ENCODE measurements at regions not wholly inside any gene's neighbourhood (a gene's known extent, or its start where the extent isn't known, plus 50 kb on each side); places are given as distances from the start of the nearest gene placed in this dataset.

DNA sequence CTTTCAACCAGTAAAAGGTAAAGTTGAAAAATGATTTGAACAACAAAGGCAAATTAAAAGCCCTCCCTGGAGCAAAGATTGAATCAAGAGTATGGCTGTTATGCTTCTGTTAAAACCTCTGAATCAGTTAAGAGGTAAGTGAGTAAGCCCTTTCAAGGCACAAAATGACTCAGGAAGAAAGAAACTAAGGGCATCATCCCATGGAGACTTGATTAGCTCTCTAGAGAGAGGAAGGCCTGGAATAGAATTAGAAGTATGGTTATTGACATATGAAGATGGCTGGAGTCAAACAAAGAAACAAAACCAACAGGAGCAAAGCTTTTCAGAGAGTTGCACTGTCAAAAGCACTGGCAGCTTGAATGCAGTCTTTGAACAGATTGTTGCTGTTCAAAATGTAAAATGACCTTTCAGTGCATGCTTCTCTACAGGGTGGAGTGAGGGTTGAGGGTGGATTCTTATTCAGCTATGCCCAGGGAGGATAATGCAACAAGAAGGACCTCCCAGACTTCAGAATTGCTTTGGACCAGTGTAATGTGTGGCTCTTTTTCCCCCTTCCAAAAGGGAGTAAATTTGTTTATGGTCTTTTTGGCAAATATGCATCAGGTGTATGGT lies 365.5 kb downstream of the GBA3 start:
- DNase-seq = no peak
- ChIA-PET POLR2A (no interaction called here), CTCF (no interaction called here)
- H3K27ac Mint-ChIP-seq = no peak overlapping the region
- H3K4me3 Mint-ChIP-seq = no peak overlapping the region
- H3K9me3 Mint-ChIP-seq = no peaks in the 10 kb centered on the region
- no peaks in the 10 kb centered on the region for H3K36me3 Mint-ChIP-seq (ENCODE audit: low read depth)
- no peaks in the 10 kb centered on the region for H3K4me1 Mint-ChIP-seq
- H3K27me3 Mint-ChIP-seq = no peaks in the 10 kb centered on the region

DNA sequence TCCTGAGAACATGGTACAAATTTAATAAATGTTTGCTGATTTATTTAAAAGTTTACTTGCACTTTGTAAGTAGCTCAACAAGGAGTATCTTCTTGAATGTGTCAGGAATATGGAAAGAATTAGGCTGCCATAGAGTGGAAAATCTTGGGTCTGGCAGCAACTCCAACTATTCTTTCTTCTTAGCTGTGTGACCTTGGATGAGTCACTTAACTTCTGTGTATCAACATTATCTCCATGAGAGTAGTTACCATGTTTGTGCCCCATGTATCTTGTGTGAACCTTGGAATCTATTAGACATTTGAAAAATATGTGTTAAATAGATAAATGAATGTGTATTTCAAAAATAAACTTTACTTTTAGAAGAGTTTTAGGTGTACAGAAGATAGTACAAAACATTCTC lies 348.8 kb downstream of the GBA3 start:
- H3K27ac Mint-ChIP-seq = no peak overlapping the region
- POLR2A ChIA-PET = no interaction called here
- H3K4me3 Mint-ChIP-seq = no peak overlapping the region
- CTCF ChIA-PET = no interaction called here
- no peak for DNase-seq
- H3K27me3 Mint-ChIP-seq = no peaks in the 10 kb centered on the region
- no peaks in the 10 kb centered on the region for H3K9me3 Mint-ChIP-seq
- H3K36me3 Mint-ChIP-seq (ENCODE audit: low read depth) = no peaks in the 10 kb centered on the region
- no peaks in the 10 kb centered on the region for H3K4me1 Mint-ChIP-seq

DNA sequence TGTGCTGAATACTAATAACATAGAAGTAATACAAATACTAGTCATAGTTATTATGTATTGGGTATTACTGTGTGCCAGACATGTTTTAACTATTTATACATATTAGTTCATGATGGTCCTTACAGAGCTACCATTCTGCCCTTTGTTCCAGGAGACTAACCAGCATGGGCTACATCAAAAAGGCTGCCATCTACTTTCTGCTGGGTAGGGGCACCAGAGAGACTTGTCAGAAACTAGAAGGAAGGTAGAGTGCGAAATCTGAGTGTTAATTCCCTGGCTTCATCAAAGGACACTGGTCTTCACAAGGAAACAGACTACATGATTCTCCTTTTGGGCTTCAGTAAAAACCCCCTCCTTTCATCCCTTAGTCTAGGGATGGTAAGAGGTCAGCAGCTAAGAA lies 347.8 kb downstream of the GBA3 start:
- CTCF ChIA-PET = no interaction called here
- H3K27ac Mint-ChIP-seq = no peak overlapping the region
- H3K27me3 Mint-ChIP-seq = no peaks in the 10 kb centered on the region
- H3K4me3 Mint-ChIP-seq = no peak overlapping the region
- POLR2A ChIA-PET = no interaction called here
- no peak for DNase-seq
- no peaks in the 10 kb centered on the region for H3K4me1 Mint-ChIP-seq
- no peaks in the 10 kb centered on the region for H3K9me3 Mint-ChIP-seq
- no peaks in the 10 kb centered on the region for H3K36me3 Mint-ChIP-seq (ENCODE audit: low read depth)

DNA sequence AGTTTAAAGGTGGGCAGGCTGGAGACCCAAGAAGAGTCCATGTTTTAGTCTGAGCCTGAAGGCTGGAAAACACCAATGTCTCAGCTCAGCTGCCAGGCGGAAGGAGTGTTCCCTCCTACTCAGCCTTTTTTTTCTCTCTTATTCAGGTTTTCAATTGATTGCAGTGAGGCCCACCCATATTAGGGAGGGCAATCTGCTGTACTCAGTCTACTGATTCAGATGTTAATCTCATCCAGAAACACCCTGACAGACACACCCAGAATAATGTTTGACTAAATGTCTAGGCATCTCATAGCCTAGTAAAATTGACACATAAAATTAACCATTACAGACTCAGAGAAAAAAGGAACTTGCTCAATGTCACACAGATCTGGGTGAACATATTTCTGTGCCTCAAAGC lies 347.1 kb downstream of the GBA3 start:
- H3K4me1 Mint-ChIP-seq = no peaks in the 10 kb centered on the region
- H3K27ac Mint-ChIP-seq = no peak overlapping the region
- ChIA-PET POLR2A (no interaction called here), CTCF (no interaction called here)
- no peak overlapping the region for H3K4me3 Mint-ChIP-seq
- H3K36me3 Mint-ChIP-seq (ENCODE audit: low read depth) = no peaks in the 10 kb centered on the region
- H3K9me3 Mint-ChIP-seq = no peaks in the 10 kb centered on the region
- no peak for DNase-seq
- H3K27me3 Mint-ChIP-seq = no peaks in the 10 kb centered on the region

GRCh38 chr4:23038626-23039491 lies 346.1 kb downstream of the GBA3 start:
- ChIA-PET POLR2A (no interaction called here), CTCF (no interaction called here)
- DNase-seq = no peak
- no peaks in the 10 kb centered on the region for H3K4me1 Mint-ChIP-seq
- H3K4me3 Mint-ChIP-seq = no peak overlapping the region
- no peaks in the 10 kb centered on the region for H3K36me3 Mint-ChIP-seq (ENCODE audit: low read depth)
- H3K27ac Mint-ChIP-seq = no peak overlapping the region
- no peaks in the 10 kb centered on the region for H3K9me3 Mint-ChIP-seq
- H3K27me3 Mint-ChIP-seq = no peaks in the 10 kb centered on the region

- no peak for DNase-seq
- ChIA-PET CTCF (no interaction called here), POLR2A (no interaction called here)
- H3K4me3 Mint-ChIP-seq = no peak overlapping the region
- no peaks in the 10 kb centered on the region for H3K36me3 Mint-ChIP-seq (ENCODE audit: low read depth)
- H3K9me3 Mint-ChIP-seq = no peaks in the 10 kb centered on the region
- no peaks in the 10 kb centered on the region for H3K4me1 Mint-ChIP-seq
- H3K27ac Mint-ChIP-seq = no peak overlapping the region
- no peaks in the 10 kb centered on the region for H3K27me3 Mint-ChIP-seq
Observed at GRCh38 chr4:23036921-23037495, 344.3 kb downstream of the GBA3 start.

GRCh38 chr4:23036503-23036902 lies 343.8 kb downstream of the GBA3 start:
- Mint-ChIP-seq H3K4me3 (no peak overlapping the region), H3K4me1 (no peaks in the 10 kb centered on the region), H3K9me3 (no peaks in the 10 kb centered on the region), H3K36me3 (ENCODE audit: low read depth) (no peaks in the 10 kb centered on the region), H3K27me3 (no peaks in the 10 kb centered on the region), H3K27ac (no peak overlapping the region)
- no peak for DNase-seq
- ChIA-PET POLR2A (no interaction called here), CTCF (no interaction called here)

DNA sequence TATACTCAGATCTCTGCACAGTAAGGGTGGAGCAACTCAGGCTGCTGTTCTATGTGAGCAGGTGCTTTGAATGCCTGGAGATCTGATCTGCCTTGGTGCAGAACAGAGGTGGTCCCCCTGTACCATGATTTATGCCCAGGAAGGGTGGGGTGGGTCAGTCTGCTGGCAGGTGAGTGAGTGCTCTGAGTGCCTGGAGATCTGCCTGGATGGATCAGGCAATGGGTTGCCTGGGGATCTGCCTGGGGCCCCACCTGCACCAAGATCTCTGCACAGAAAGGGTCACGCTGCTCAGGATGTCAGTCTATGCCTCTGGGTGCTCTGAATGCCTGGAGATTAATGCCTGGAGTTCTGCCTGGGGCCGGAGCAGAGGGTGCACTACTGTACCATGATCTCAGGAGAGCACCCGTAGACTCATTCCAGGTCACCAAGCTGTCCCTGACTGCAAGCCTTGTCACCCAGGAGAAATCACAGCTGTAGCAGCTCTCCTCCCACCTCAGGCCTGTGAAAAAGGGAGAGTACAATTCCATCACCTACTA lies 342.9 kb downstream of the GBA3 start:
- no peak overlapping the region for H3K27ac Mint-ChIP-seq
- ChIA-PET POLR2A (no interaction called here), CTCF (no interaction called here)
- H3K27me3 Mint-ChIP-seq = no peaks in the 10 kb centered on the region
- no peaks in the 10 kb centered on the region for H3K4me1 Mint-ChIP-seq
- no peak overlapping the region for H3K4me3 Mint-ChIP-seq
- no peaks in the 10 kb centered on the region for H3K36me3 Mint-ChIP-seq (ENCODE audit: low read depth)
- no peak for DNase-seq
- H3K9me3 Mint-ChIP-seq = no peaks in the 10 kb centered on the region

DNA sequence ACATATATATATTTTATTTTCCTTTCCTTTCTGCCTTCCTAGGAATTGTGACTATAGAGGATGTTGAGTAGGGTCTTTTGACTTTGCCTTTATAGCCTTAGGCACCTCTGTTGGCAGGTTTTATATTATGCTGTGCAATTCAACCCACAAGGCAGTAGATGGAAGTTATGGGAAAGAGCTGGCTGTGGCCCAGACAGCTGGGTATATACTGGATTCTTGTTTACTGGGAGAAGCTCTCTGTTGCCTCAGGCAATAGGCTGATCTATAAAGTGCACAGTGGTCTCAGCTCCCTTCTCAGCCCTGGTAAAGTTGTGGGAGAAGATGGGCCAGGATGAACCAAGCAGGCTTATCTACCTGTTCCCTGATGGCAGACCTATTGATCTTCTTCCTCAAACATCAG lies 342.0 kb downstream of the GBA3 start:
- Mint-ChIP-seq H3K27ac (no peak overlapping the region), H3K4me1 (no peaks in the 10 kb centered on the region), H3K27me3 (no peaks in the 10 kb centered on the region), H3K36me3 (ENCODE audit: low read depth) (no peaks in the 10 kb centered on the region), H3K9me3 (no peaks in the 10 kb centered on the region), H3K4me3 (no peak overlapping the region)
- no peak for DNase-seq
- ChIA-PET POLR2A (no interaction called here), CTCF (no interaction called here)

GRCh38 chr4:23033796-23034195 lies 341.1 kb downstream of the GBA3 start:
- Mint-ChIP-seq H3K4me3 (no peak overlapping the region), H3K9me3 (no peaks in the 10 kb centered on the region), H3K36me3 (ENCODE audit: low read depth) (no peaks in the 10 kb centered on the region), H3K4me1 (no peaks in the 10 kb centered on the region), H3K27me3 (no peaks in the 10 kb centered on the region), H3K27ac (no peak overlapping the region)
- POLR2A ChIA-PET = no interaction called here
- no peak for DNase-seq
- CTCF ChIA-PET = no interaction called here

DNA sequence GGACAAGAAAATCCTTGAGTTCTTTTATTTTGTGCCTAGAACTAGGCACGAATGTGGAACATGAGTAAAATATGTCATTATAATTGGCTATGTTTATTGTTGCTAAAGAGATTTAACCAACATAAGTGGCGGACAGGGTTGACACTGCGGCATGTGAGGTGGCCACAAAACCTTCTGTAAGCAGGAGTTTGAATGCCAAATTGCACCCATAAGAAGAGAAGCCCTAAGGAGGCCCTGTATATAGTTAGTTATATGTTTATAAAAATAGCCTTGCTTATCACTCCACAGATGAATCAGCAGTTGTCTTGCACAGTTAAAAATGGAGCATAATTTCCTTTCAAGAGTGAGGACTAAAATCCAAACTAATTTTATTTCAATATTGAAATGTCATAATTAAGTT lies 336.1 kb downstream of the GBA3 start:
- no peaks in the 10 kb centered on the region for H3K9me3 Mint-ChIP-seq
- no peaks in the 10 kb centered on the region for H3K36me3 Mint-ChIP-seq (ENCODE audit: low read depth)
- DNase-seq = no peak
- ChIA-PET CTCF (no interaction called here), POLR2A (no interaction called here)
- no peaks in the 10 kb centered on the region for H3K27me3 Mint-ChIP-seq
- H3K4me3 Mint-ChIP-seq = no peak overlapping the region
- no peaks in the 10 kb centered on the region for H3K4me1 Mint-ChIP-seq
- no peak overlapping the region for H3K27ac Mint-ChIP-seq

- Mint-ChIP-seq H3K36me3 (ENCODE audit: low read depth) (no peaks in the 10 kb centered on the region), H3K27me3 (no peaks in the 10 kb centered on the region), H3K27ac (no peak overlapping the region), H3K4me1 (no peaks in the 10 kb centered on the region), H3K4me3 (no peak overlapping the region), H3K9me3 (no peaks in the 10 kb centered on the region)
- ChIA-PET CTCF (no interaction called here), POLR2A (no interaction called here)
- DNase-seq = no peak
Observed at GRCh38 chr4:23023666-23024065, 330.9 kb downstream of the GBA3 start.

DNA sequence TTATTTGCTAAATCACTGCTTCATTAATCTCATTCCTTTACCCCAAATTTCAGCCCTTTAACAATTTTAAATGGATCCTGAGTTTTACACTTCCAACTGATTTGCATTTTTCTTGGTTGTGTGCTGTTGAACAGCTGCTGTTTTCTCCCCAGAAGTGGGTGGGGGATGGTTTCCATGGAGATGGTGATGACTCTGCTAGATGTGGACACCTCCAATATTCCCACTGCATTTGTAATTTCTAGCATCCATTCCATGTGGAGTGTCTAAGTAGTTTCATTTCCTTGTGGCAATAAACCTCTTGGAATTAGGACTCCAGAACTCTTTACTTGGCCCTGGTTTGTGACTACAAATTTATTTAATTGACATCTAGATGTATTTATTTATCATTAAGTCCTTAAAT lies 330.4 kb downstream of the GBA3 start:
- ChIA-PET POLR2A (no interaction called here), CTCF (no interaction called here)
- no peak for DNase-seq
- no peak overlapping the region for H3K27ac Mint-ChIP-seq
- no peaks in the 10 kb centered on the region for H3K27me3 Mint-ChIP-seq
- H3K9me3 Mint-ChIP-seq = no peaks in the 10 kb centered on the region
- no peak overlapping the region for H3K4me3 Mint-ChIP-seq
- no peaks in the 10 kb centered on the region for H3K36me3 Mint-ChIP-seq (ENCODE audit: low read depth)
- no peaks in the 10 kb centered on the region for H3K4me1 Mint-ChIP-seq

DNA sequence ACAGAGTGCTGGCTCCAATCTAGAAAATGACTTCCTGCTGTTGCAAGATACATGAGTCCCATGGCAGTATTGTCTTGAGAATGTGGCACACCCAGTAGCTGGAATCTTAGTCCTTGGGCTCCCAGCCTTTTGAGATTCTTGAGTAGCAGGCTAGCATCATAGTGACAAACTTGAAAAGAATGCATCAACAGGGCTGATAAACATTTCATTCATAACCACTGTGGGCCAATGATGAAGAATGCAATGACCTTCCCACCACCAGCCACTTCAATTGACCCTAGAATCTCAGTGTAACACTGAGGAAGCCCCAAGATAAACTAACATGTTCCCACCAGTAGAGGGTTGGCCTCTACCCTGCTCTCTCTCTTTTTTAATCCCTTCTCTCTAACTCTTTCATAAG lies 329.3 kb downstream of the GBA3 start:
- no peaks in the 10 kb centered on the region for H3K36me3 Mint-ChIP-seq (ENCODE audit: low read depth)
- ChIA-PET CTCF (no interaction called here), POLR2A (no interaction called here)

More for the DNA sequence above, 329.3 kb downstream of the GBA3 start:
- H3K27me3 Mint-ChIP-seq = no peaks in the 10 kb centered on the region
- H3K9me3 Mint-ChIP-seq = no peaks in the 10 kb centered on the region
- H3K4me1 Mint-ChIP-seq = no peaks in the 10 kb centered on the region
- no peak overlapping the region for H3K27ac Mint-ChIP-seq
- H3K4me3 Mint-ChIP-seq = no peak overlapping the region
- no peak for DNase-seq
